HUES48 (cell line): ENCODE measurements at regions not wholly inside any gene's neighbourhood (a gene's known extent, or its start where the extent isn't known, plus 50 kb on each side); places are given as distances from the start of the nearest gene placed in this dataset.

Source experiments
- H3K27ac ChIP-seq: one replicate; pipeline ENCODE4 v1.7.0; 2013; ENCODE audit warnings: low read depth, low read length, inconsistent platforms
- H3K27me3 ChIP-seq: 2 replicates; pipeline ENCODE4 v1.6.1; 2013; ENCODE audit warnings: mild to moderate bottlenecking, low read length; ENCODE audit not compliant: control insufficient read depth, insufficient read depth
- H3K36me3 ChIP-seq: 2 replicates; pipeline ENCODE4 v1.6.1; 2013; ENCODE audit warnings: low read length; ENCODE audit not compliant: control insufficient read depth, insufficient read depth
- H3K4me1 ChIP-seq: 2 replicates; pipeline ENCODE4 v1.6.1; 2013; ENCODE audit warnings: mild to moderate bottlenecking, low read length; ENCODE audit not compliant: control insufficient read depth, insufficient read depth
- H3K4me3 ChIP-seq: 2 replicates; pipeline ENCODE4 v1.5.1; 2013; ENCODE audit warnings: mild to moderate bottlenecking, low read depth, low read length
- H3K9ac ChIP-seq: 2 replicates; pipeline ENCODE4 v1.6.1; 2013; ENCODE audit warnings: mild to moderate bottlenecking, low read depth, low read length, moderate library complexity
- H3K9me3 ChIP-seq: 2 replicates; pipeline ENCODE4 v1.6.1; 2013; ENCODE audit warnings: low read length; ENCODE audit not compliant: control insufficient read depth, insufficient read depth

GRCh38 chr7:24051651-24052050 is 232.3 kb upstream of the NPY start:
- H3K9me3 ChIP-seq, result no peaks in the 10 kb centered on the region

GRCh38 chr7:24052572-24053260 is 231.3 kb upstream of the NPY start:
- Histone ChIP-seq H3K9ac (no peak overlapping the region), H3K9me3 (no peaks in the 10 kb centered on the region), H3K4me3 (no peak overlapping the region), H3K36me3 (no peaks in the 10 kb centered on the region), H3K27ac (no peak overlapping the region), H3K4me1 (peaks cover 13% of the 10 kb centered on the region; the same call in 1 of the 2 replicates), H3K27me3 (no peaks in the 10 kb centered on the region)

More at GRCh38 chr7:24051651-24052050, 232.3 kb upstream of the NPY start:
- no peaks in the 10 kb centered on the region for H3K27me3 ChIP-seq
- no peak overlapping the region for H3K27ac ChIP-seq
- H3K36me3 ChIP-seq, result no peaks in the 10 kb centered on the region
- no peak overlapping the region for H3K4me3 ChIP-seq
- peaks cover 13% of the 10 kb centered on the region; the same call in 1 of the 2 replicates for H3K4me1 ChIP-seq
- H3K9ac ChIP-seq, result no peak overlapping the region

GRCh38 chr7:24054236-24054635 is 229.8 kb upstream of the NPY start:
- no peak overlapping the region for H3K9ac ChIP-seq
- no peak overlapping the region for H3K27ac ChIP-seq
- peaks cover 13% of the 10 kb centered on the region; the same call in 1 of the 2 replicates for H3K4me1 ChIP-seq
- no peaks in the 10 kb centered on the region for H3K9me3 ChIP-seq
- H3K27me3 ChIP-seq, result no peaks in the 10 kb centered on the region
- H3K36me3 ChIP-seq, result no peaks in the 10 kb centered on the region
- H3K4me3 ChIP-seq, result no peak overlapping the region

GRCh38 chr7:24057243-24057642 is 226.7 kb upstream of the NPY start:
- no peaks in the 10 kb centered on the region for H3K27me3 ChIP-seq
- no peak overlapping the region for H3K9ac ChIP-seq
- no peaks in the 10 kb centered on the region for H3K36me3 ChIP-seq
- peaks cover 13% of the 10 kb centered on the region; the same call in 1 of the 2 replicates for H3K4me1 ChIP-seq
- no peak overlapping the region for H3K27ac ChIP-seq
- H3K4me3 ChIP-seq, result no peak overlapping the region
- no peaks in the 10 kb centered on the region for H3K9me3 ChIP-seq

GRCh38 chr7:24058953-24059352 is 225.0 kb upstream of the NPY start:
- H3K4me1 ChIP-seq, result 0 out of 2 replicates have a peak, but pooled peaks cover 3% of the 10 kb centered on the region
- no peak overlapping the region for H3K9ac ChIP-seq
- no peak overlapping the region for H3K4me3 ChIP-seq
- no peak overlapping the region for H3K27ac ChIP-seq
- no peaks in the 10 kb centered on the region for H3K27me3 ChIP-seq
- no peaks in the 10 kb centered on the region for H3K36me3 ChIP-seq
- no peaks in the 10 kb centered on the region for H3K9me3 ChIP-seq

- no peak overlapping the region for H3K9ac ChIP-seq
- H3K4me3 ChIP-seq, result no peak overlapping the region
- no peaks in the 10 kb centered on the region for H3K27me3 ChIP-seq
- no peaks in the 10 kb centered on the region for H3K36me3 ChIP-seq
- no peak overlapping the region for H3K27ac ChIP-seq
- H3K9me3 ChIP-seq, result no peaks in the 10 kb centered on the region
- no peaks in the 10 kb centered on the region for H3K4me1 ChIP-seq
Observed at GRCh38 chr7:24059775-24060174, 224.2 kb upstream of the NPY start.

- Histone ChIP-seq H3K9me3 (no peaks in the 10 kb centered on the region), H3K27me3 (no peaks in the 10 kb centered on the region), H3K27ac (no peak overlapping the region), H3K9ac (no peak overlapping the region), H3K4me3 (no peak overlapping the region), H3K36me3 (no peaks in the 10 kb centered on the region), H3K4me1 (no peaks in the 10 kb centered on the region)
Observed at GRCh38 chr7:24063721-24064120, 220.3 kb upstream of the NPY start.

- Histone ChIP-seq H3K9me3 (no peaks in the 10 kb centered on the region), H3K27ac (no peak overlapping the region), H3K36me3 (no peaks in the 10 kb centered on the region), H3K4me3 (no peak overlapping the region), H3K27me3 (no peaks in the 10 kb centered on the region), H3K4me1 (no peaks in the 10 kb centered on the region), H3K9ac (no peak overlapping the region)
Observed at GRCh38 chr7:24069751-24070150, 214.2 kb upstream of the NPY start.

GRCh38 chr7:24073651-24074420 is 210.2 kb upstream of the NPY start:
- H3K27me3 ChIP-seq, result no peaks in the 10 kb centered on the region
- no peak overlapping the region for H3K4me3 ChIP-seq
- no peaks in the 10 kb centered on the region for H3K4me1 ChIP-seq
- H3K27ac ChIP-seq, result no peak overlapping the region
- H3K9ac ChIP-seq, result no peak overlapping the region
- H3K9me3 ChIP-seq, result no peaks in the 10 kb centered on the region
- no peaks in the 10 kb centered on the region for H3K36me3 ChIP-seq

- Histone ChIP-seq H3K9me3 (no peaks in the 10 kb centered on the region; the same call in 1 of the 2 replicates), H3K27me3 (no peaks in the 10 kb centered on the region), H3K36me3 (no peaks in the 10 kb centered on the region), H3K27ac (no peak overlapping the region), H3K4me1 (no peaks in the 10 kb centered on the region), H3K9ac (no peak overlapping the region), H3K4me3 (no peak overlapping the region)
Observed at GRCh38 chr7:24075426-24075810, 208.6 kb upstream of the NPY start.

GRCh38 chr7:24082826-24083225 is 201.2 kb upstream of the NPY start:
- Histone ChIP-seq H3K27me3 (no peaks in the 10 kb centered on the region), H3K4me3 (peak overlapping the region; percentile 26; the same call in 1 of the 2 replicates), H3K36me3 (no peaks in the 10 kb centered on the region), H3K9ac (no peak overlapping the region), H3K9me3 (peaks cover 28% of the 10 kb centered on the region), H3K4me1 (no peaks in the 10 kb centered on the region), H3K27ac (no peak overlapping the region)
